ENCODE measurements at regions not wholly inside any gene's neighbourhood (a gene's known extent, or its start where the extent isn't known, plus 50 kb on each side); places are given as distances from the start of the nearest gene placed in this dataset.

DNA sequence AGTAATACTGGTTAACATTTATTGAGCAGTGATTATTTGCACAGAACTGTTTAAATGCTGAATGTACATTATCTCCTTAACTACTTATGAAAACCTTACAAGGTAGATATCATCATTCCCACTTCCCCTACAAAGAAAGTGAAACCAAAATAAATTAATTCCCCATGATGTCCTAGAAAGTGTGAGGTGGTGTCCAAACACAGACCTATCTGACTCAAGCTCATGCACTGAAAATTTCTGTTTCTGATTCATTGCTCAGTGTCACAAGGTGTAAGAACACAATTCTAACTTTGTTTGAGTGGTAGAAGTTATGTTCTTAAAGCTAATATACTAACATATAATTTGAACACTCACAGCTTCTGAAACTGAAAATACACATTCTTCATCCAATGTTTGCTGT lies 178.7 kb downstream of the MRPL39 start:
- ATAC-seq = no peak
- no peak for DNase-seq
- intact Hi-C loops (cut with DNase I, micrococcal nuclease) = no loop called here
- Histone ChIP-seq H3K36me3 (ENCODE audit: low read depth) (no peaks in the 10 kb centered on the region), H3K4me1 (ENCODE audit: low read depth) (no peaks in the 10 kb centered on the region), H3K4me3 (no peak overlapping the region), H3K9me3 (no peaks in the 10 kb centered on the region)
- TF ChIP-seq CTCF (IDR thresholded peaks at IDR 0.05) = no peak

DNA sequence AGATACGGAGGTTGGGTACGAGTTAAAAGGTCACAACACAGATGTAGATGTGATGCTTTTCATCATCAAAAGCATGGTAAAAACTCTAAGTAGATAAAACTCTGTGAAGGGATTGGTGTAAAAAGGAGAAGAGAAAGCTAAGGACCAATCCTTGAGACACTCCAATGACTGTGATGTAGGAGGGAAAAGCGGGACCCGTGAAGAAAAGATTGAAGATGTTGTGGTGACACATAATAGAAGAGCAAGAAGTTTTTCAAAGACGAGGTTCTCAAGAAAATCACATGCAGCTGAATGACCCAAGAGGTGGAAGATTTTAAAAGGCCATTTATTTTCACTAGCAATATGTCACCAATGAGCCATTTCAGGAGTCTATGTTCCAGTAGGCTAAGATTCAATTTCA lies 179.5 kb downstream of the MRPL39 start:
- no peak for TF ChIP-seq CTCF (IDR thresholded peaks at IDR 0.05)
- Histone ChIP-seq H3K36me3 (ENCODE audit: low read depth) (no peaks in the 10 kb centered on the region), H3K4me1 (ENCODE audit: low read depth) (no peaks in the 10 kb centered on the region), H3K4me3 (no peak overlapping the region), H3K9me3 (no peaks in the 10 kb centered on the region)
- intact Hi-C loops (cut with DNase I, micrococcal nuclease) = no loop called here
- ATAC-seq (no peak), DNase-seq (no peak)

DNA sequence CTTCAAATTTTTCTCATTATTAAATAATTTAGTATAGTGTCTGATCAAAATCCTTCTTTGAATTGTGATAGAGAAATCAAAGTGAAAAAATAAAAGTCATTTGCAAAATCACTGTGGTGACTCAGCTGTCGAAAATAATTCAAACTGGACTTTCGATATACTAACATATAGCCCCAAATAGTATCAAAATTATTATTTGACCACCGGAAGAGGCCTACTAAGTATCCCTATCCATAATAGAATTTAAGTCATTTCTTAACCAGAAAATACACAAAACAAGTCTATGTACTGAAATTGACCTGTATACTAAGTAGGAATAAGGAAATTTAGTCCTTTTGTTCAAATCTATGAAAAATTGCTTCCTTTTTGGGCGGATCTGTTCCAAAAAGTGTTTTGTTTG lies 180.7 kb downstream of the MRPL39 start:
- no peak for DNase-seq
- intact Hi-C loops (cut with DNase I, micrococcal nuclease) = no loop called here
- Histone ChIP-seq H3K4me3 (no peak overlapping the region), H3K4me1 (ENCODE audit: low read depth) (no peaks in the 10 kb centered on the region), H3K9me3 (no peaks in the 10 kb centered on the region), H3K36me3 (ENCODE audit: low read depth) (no peaks in the 10 kb centered on the region)
- no peak for ATAC-seq
- no peak for TF ChIP-seq CTCF (IDR thresholded peaks at IDR 0.05)

DNA sequence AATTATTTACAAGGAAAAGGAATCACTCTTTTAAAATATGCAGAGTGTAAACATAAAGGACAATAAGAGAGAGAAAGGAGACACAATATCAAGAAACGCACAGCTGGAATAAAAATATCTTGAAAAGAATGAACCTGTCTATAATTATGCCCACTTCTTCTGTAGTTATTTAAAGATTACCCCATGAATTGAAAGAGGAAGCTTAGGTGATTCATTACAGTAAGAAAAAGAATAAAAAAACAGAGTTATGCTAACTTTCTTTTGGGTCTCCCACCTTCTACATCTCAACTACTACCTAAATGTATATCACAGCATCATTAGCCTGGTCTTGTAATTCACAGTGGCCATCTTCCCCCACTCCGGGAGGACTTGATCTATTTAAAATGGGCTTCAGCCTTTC lies 182.1 kb downstream of the MRPL39 start:
- Histone ChIP-seq H3K4me1 (ENCODE audit: low read depth) (no peaks in the 10 kb centered on the region), H3K36me3 (ENCODE audit: low read depth) (no peaks in the 10 kb centered on the region), H3K4me3 (no peak overlapping the region), H3K9me3 (no peaks in the 10 kb centered on the region)
- DNase-seq = no peak
- ATAC-seq = no peak
- TF ChIP-seq CTCF (IDR thresholded peaks at IDR 0.05) = no peak
- intact Hi-C loops (cut with DNase I, micrococcal nuclease) = no loop called here

DNA sequence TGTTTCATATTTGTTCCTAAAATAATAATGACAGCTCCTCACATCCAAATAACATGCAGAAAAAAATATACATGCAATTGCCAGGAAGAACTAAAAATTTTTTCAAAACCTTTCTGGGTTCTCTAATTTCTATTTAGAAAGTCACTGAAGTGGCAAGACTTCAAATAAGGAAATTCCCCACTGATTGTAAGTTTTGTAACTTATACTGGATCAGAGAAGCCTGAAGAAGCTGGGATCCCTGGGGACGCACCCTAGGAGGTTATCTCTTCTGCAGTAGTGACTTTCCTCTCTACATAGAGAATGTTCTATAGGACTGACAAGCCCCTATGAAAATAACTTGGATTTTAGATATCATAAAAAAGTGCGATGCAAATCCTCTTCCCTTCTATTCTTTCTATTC lies 182.6 kb downstream of the MRPL39 start:
- Histone ChIP-seq H3K4me3 (no peak overlapping the region), H3K36me3 (ENCODE audit: low read depth) (no peaks in the 10 kb centered on the region), H3K9me3 (no peaks in the 10 kb centered on the region), H3K4me1 (ENCODE audit: low read depth) (no peaks in the 10 kb centered on the region)
- DNase-seq (no peak), ATAC-seq (no peak)
- no peak for TF ChIP-seq CTCF (IDR thresholded peaks at IDR 0.05)
- intact Hi-C loops (cut with DNase I, micrococcal nuclease) = no loop called here

DNA sequence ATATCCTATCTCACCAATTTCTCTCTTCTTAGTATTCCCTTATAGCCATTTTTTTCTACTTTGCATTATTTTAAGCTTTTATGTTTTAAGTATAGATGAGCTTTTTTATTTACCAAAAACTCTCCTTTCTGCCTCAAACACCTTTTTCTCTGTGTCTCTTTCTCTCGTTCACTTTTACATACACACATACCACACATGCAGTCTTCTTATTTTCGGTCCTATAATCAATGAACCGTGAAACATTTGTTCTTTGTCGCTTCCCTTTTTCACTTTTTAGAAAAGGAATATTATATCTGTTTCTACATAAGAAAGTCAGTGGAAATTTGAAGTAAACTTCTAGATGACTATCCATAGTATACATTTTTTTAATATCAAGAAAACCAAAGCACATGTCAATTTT lies 183.2 kb downstream of the MRPL39 start:
- Histone ChIP-seq H3K36me3 (ENCODE audit: low read depth) (no peaks in the 10 kb centered on the region), H3K4me3 (no peak overlapping the region), H3K4me1 (ENCODE audit: low read depth) (no peaks in the 10 kb centered on the region), H3K9me3 (no peaks in the 10 kb centered on the region)
- DNase-seq (no peak), ATAC-seq (no peak)
- TF ChIP-seq CTCF (IDR thresholded peaks at IDR 0.05) = no peak
- intact Hi-C loops (cut with DNase I, micrococcal nuclease) = no loop called here

Data from mucosa of descending colon (tissue), 3 donors.